ENCODE measurements at regions not wholly inside any gene's neighbourhood (a gene's known extent, or its start where the extent isn't known, plus 50 kb on each side); places are given as distances from the start of the nearest gene placed in this dataset.
"Not testable (repeated sequence)": the region's sequence is repeated elsewhere in the genome, so short reads cannot be mapped to it uniquely, and the experiment has no call there.

DNA sequence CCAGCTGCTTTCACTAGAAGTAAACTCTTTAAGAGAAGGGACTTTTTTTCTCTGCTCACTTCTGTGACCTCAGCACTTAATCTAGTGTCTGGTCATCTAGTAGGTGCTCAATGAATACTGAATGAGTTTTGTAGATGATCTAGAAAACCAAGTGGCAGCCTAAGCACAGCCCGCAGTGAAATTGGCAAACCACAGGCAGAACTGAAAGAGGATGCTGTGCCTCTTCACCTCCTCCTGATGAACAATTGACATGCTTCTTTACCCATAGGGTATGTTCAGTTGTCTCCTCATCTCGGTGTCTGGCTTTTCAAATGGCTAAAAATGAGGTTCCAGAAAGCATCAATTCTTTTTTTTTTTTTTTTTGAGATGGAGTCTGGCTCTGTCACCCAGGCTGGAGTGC, 399.5 kb downstream of the RMST start:
- DNase-seq (ENCODE audit: low read depth): no peak
- H3K4me3 ChIP-seq (ENCODE audit: low read length): no peak overlapping the region
- TF ChIP-seq, protein P1, sequence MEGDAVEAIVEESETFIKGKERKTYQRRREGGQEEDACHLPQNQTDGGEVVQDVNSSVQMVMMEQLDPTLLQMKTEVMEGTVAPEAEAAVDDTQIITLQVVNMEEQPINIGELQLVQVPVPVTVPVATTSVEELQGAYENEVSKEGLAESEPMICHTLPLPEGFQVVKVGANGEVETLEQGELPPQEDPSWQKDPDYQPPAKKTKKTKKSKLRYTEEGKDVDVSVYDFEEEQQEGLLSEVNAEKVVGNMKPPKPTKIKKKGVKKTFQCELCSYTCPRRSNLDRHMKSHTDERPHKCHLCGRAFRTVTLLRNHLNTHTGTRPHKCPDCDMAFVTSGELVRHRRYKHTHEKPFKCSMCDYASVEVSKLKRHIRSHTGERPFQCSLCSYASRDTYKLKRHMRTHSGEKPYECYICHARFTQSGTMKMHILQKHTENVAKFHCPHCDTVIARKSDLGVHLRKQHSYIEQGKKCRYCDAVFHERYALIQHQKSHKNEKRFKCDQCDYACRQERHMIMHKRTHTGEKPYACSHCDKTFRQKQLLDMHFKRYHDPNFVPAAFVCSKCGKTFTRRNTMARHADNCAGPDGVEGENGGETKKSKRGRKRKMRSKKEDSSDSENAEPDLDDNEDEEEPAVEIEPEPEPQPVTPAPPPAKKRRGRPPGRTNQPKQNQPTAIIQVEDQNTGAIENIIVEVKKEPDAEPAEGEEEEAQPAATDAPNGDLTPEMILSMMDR (conservative IDR thresholded peaks at IDR 0.05; ENCODE audit: low read length): no peak

DNA sequence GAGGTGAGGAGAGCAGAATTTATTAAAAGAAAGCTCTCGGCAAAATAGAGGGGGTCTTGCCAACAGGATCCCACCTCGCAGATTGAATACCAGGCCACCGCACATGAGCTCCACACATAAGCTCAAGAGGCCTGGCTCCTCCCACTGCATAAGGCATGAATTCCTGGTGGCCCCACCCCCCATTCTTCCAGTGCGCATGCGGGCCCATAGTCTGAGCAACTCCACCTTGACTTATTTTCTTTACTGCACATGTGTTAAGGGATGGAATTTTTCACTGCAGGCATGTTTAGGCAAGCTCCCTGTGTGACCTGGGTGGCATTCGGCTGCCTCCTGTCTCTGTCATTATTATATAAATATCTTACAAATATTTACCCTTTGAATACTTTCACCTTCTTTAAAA, 412.5 kb downstream of the RMST start:
- TF ChIP-seq, protein P1 (conservative IDR thresholded peaks at IDR 0.05; ENCODE audit: low read length): no peak
- H3K4me3 ChIP-seq (ENCODE audit: low read length): no peak overlapping the region
- no peak for DNase-seq (ENCODE audit: low read depth)

DNA sequence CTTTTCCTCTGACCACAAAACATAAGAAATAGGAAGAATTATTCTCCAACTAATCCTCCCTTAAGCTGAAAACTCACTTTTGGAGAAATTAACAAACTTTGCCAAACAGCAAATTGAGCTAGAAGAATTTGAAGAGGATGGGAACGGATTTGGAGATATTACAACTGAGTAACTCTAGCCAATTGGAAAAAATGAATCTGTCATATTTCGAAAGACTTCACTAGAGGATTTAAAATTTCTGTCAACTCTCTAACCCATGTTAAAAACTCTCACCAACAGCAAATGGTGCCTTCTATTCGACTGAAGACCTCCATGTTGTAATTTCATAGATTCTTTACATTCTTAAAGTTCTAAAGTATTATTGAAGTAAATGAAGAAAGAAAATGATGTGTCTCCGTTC, 414.2 kb downstream of the RMST start:
- TF ChIP-seq, protein P1 (conservative IDR thresholded peaks at IDR 0.05; ENCODE audit: low read length): no peak
- H3K4me3 ChIP-seq (ENCODE audit: low read length): no peak overlapping the region
- DNase-seq (ENCODE audit: low read depth): no peak

DNA sequence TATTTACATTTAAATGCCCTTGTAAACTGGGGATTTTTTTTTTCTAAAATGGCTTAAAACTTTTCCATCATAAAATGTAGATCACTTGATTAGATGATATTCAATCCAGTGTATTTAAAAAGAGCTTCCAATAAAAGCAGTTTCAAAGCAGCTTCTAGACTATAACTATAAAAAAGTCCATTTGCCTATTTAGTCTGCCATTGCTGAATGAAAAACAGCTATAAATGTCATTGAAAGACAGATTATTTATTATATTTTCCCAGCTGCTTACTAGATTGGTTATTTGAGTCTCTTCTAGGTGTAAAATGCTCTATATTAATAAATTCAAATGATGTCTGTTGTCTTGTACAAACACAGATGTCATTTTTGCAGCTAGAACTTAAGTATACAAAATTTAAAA, 414.8 kb downstream of the RMST start:
- TF ChIP-seq, protein P1 (conservative IDR thresholded peaks at IDR 0.05; ENCODE audit: low read length): no peak
- H3K4me3 ChIP-seq (ENCODE audit: low read length): no peak overlapping the region
- DNase-seq (ENCODE audit: low read depth): no peak

DNA sequence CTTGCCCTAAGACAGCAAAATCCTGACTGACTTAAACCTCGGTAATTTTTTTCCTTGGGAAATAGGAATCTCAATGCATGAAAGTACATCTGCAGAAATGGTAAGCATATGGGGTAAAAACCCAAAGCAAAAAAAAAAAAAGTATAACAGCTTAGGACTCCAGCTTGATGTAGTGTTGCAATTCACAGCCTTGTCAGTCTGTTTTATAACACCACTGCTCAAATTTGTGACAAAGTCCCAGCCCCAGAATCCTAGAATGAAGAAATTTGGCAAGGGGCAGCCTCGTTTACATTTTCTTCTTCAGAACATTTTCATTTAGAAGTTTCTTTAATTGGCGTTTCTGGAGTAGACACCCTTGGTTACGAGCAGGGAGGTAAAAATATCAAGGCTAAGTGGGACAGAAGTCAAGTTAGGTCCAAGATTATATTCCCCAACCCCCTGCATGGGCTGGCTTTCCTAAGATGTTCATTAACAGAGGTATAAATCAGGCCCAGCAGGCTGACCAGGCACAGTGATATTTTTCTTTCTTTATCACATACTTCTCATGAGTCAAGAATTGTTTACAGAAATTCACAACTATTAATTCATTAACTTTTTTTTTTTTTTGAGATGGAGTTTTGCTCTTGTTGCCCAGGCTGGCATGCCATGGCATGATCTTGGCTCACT, 424.0 kb downstream of the RMST start:
- TF ChIP-seq, protein P1 (conservative IDR thresholded peaks at IDR 0.05; ENCODE audit: low read length): no peak
- DNase-seq (ENCODE audit: low read depth): no peak
- H3K4me3 ChIP-seq (ENCODE audit: low read length): no peak overlapping the region

DNA sequence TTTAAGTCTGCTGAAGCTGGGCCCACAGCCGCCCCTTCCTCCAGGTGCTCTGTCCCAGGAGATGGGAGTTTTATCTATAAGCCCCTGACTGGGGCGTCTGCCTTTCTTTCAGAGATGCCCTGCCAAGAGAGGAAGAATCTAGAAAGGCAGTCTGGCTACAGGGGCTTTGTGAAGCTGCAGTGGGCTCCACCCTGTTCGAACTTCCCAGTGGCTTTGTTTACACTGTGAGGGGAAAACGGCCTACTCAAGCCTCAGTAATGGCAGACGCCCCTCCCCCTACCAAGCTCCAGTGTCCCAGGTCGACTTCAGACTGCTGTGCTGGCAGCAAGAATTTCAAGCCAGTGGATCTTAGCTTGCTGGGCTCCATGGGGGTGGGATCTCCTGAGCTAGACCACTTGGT, 435.3 kb downstream of the RMST start:
- DNase-seq (ENCODE audit: low read depth); H3K4me3 ChIP-seq (ENCODE audit: low read length): not testable (repeated sequence)

DNA sequence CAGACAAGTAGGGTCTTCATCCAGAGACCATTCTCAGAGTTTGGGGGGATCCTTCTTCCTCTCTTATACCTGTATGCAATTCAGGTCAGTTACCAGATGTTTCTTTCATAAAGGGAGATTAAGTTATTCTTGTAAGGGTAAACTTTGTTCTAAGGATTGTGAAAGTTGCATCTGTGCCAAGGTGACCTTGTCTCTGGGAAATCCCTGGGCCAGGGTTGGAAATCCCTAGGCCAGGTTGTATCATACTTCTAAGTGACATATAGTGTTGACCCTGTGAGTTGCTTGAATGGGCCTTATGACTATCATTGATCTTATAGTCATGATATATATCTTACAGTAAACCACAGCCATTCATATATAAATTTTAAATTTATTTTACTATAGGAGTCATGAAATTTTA, 436.9 kb downstream of the RMST start:
- no peak overlapping the region for H3K4me3 ChIP-seq (ENCODE audit: low read length)
- no peak for DNase-seq (ENCODE audit: low read depth)
- TF ChIP-seq, protein P1 (conservative IDR thresholded peaks at IDR 0.05; ENCODE audit: low read length): no peak

DNA sequence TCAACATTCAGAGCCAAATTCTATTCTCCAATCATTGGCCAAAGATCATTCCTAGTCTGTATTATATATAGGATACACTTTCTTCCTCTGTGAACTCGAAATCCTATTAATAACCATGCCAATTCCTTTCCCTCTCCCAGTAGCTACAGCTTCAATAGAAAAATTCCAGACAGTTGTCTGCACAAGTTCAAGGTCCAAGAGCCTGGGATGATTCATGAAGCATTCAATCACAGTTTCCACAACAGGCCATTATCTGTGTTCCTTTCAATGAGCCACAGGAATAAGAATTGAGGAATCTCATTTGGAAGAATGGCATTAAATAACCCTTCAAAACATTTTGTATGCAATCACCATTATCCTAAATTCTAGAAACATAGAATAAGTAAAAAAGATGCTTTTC, 437.4 kb downstream of the RMST start:
- no peak overlapping the region for H3K4me3 ChIP-seq (ENCODE audit: low read length)
- no peak for DNase-seq (ENCODE audit: low read depth)
- TF ChIP-seq, protein P1 (conservative IDR thresholded peaks at IDR 0.05; ENCODE audit: low read length): no peak

All from AG10803 (cell line).